Fibroblast of lung (primary cell): ENCODE measurements at regions not wholly inside any gene's neighbourhood (a gene's known extent, or its start where the extent isn't known, plus 50 kb on each side); places are given as distances from the start of the nearest gene placed in this dataset.
"Not testable (repeated sequence)": the region's sequence is repeated elsewhere in the genome, so short reads cannot be mapped to it uniquely, and the experiment has no call there.

Experiments
- EZH2 ChIP-seq: IDR thresholded peaks from 2 replicates; pipeline ENCODE4 v1.5.1; 2012; ENCODE audit warnings: low read length, control low read depth, mild to moderate bottlenecking; ENCODE audit errors: missing control alignments
- TF ChIP-seq, protein P1 (sequence below), 2 donors: IDR thresholded peaks in 1 of 2; conservative IDR thresholded peaks in 1 of 2; 1 replicate in 1 of 2; 2 replicates in 1 of 2; pipeline ENCODE4 v1.5.1; 2011 to 2012; ENCODE audit warnings: low read length in 2 of 2, control low read depth in 1 of 2, inconsistent platforms in 1 of 2, low read depth in 1 of 2, mild to moderate bottlenecking in 1 of 2

DNA sequence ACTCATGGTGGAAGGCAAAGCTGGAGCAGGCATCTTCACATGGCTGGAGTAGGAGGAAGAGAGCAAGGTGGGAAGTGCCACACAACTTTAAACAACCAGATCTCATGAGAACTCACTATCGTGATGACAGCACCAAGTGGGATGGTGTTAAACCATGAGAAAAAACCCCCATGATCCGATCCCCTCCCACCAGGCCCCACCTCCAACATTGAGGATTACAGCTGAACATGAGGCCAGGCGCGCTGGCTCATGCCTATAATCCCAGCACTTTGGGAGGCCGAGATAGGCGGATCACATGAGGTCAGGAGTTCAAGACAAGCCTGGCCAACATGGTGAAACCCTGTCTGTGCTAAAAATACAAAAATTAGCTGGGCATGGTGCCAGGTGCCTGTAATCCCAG lies 66.5 kb upstream of the CAPZB start:
- TF ChIP-seq, protein P1, sequence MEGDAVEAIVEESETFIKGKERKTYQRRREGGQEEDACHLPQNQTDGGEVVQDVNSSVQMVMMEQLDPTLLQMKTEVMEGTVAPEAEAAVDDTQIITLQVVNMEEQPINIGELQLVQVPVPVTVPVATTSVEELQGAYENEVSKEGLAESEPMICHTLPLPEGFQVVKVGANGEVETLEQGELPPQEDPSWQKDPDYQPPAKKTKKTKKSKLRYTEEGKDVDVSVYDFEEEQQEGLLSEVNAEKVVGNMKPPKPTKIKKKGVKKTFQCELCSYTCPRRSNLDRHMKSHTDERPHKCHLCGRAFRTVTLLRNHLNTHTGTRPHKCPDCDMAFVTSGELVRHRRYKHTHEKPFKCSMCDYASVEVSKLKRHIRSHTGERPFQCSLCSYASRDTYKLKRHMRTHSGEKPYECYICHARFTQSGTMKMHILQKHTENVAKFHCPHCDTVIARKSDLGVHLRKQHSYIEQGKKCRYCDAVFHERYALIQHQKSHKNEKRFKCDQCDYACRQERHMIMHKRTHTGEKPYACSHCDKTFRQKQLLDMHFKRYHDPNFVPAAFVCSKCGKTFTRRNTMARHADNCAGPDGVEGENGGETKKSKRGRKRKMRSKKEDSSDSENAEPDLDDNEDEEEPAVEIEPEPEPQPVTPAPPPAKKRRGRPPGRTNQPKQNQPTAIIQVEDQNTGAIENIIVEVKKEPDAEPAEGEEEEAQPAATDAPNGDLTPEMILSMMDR (conservative IDR thresholded peaks at IDR 0.05 in 1 of 2, IDR thresholded peaks at IDR 0.05 in 1 of 2; ENCODE audit: low read depth in 1 of 2, low read length in 2 of 2) = not testable (repeated sequence)
- not testable (repeated sequence) for TF ChIP-seq EZH2
